CD8-positive, alpha-beta memory T cell (primary cell): ENCODE measurements at regions not wholly inside any gene's neighbourhood (a gene's known extent, or its start where the extent isn't known, plus 50 kb on each side); places are given as distances from the start of the nearest gene placed in this dataset.

Source experiments
- CTCF ChIA-PET: fragments of 350-600 bp; sonication (Branson Sonifier 250); formaldehyde crosslinking; loops from one replicate; lab custom pipeline; 2021; ENCODE audit warnings: antibody characterized with exemption; lab: Charles Lee
- POLR2A ChIA-PET: fragments of 350-600 bp; sonication (Branson Sonifier 250); formaldehyde crosslinking; loops from one replicate; lab custom pipeline; 2021; ENCODE audit warnings: antibody characterized with exemption; lab: Charles Lee
- DNase-seq, 5 donors: peaks; one replicate each; pipeline versions ENCODE4 v3.0.0 to v3.0.0-alpha.2; 2020 to 2022; ENCODE audit warnings: mixed read lengths in 1 of 5
- H3K27ac ChIP-seq: one replicate; pipeline ENCODE4 v1.7.0; 2013; ENCODE audit warnings: low read depth, mild to moderate bottlenecking, low read length, moderate library complexity
- H3K27me3 ChIP-seq: 2 replicates; pipeline ENCODE4 v1.7.0; 2013; ENCODE audit warnings: low read length, mild to moderate bottlenecking; ENCODE audit not compliant: insufficient read depth, poor library complexity, severe bottlenecking
- H3K36me3 ChIP-seq: 2 replicates; pipeline ENCODE4 v1.7.0; 2013; ENCODE audit warnings: mild to moderate bottlenecking, low read length, moderate library complexity; ENCODE audit not compliant: insufficient read depth
- H3K4me1 ChIP-seq: 2 replicates; pipeline ENCODE4 v1.7.0; 2013; ENCODE audit warnings: mild to moderate bottlenecking, low read length, moderate library complexity; ENCODE audit not compliant: insufficient read depth
- H3K4me3 ChIP-seq: 2 replicates; pipeline ENCODE4 v1.7.0; 2013; ENCODE audit warnings: mild to moderate bottlenecking, low read length
- H3K9me3 ChIP-seq: 2 replicates; pipeline ENCODE4 v1.7.0; 2013; ENCODE audit warnings: mild to moderate bottlenecking, low read length
- H3K27ac Mint-ChIP-seq, 8 donors: one replicate each; pipeline ENCODE4 v1.8.0; 2020 to 2021; ENCODE audit warnings: mixed read lengths in 8 of 8, mild to moderate bottlenecking in 6 of 8, inconsistent platforms in 3 of 8, moderate library complexity in 3 of 8
- H3K27me3 Mint-ChIP-seq, 2 donors: one replicate each; pipeline ENCODE4 v1.8.0; 2020 to 2021; ENCODE audit warnings: mixed read lengths in 2 of 2, mild to moderate bottlenecking in 1 of 2, moderate library complexity in 1 of 2
- H3K36me3 Mint-ChIP-seq, 3 donors: one replicate each; pipeline ENCODE4 v1.8.0; 2020 to 2021; ENCODE audit warnings: mixed read lengths in 3 of 3, inconsistent platforms in 1 of 3, mild to moderate bottlenecking in 1 of 3
- H3K4me1 Mint-ChIP-seq, 3 donors: one replicate each; pipeline ENCODE4 v1.8.0; 2020 to 2021; ENCODE audit warnings: mixed read lengths in 3 of 3, inconsistent platforms in 1 of 3, mild to moderate bottlenecking in 1 of 3
- H3K4me3 Mint-ChIP-seq, 7 donors: one replicate each; pipeline ENCODE4 v1.8.0; 2020 to 2021; ENCODE audit warnings: mixed read lengths in 7 of 7, mild to moderate bottlenecking in 6 of 7, moderate library complexity in 4 of 7, inconsistent platforms in 2 of 7
- H3K9me3 Mint-ChIP-seq, 5 donors: one replicate each; pipeline ENCODE4 v1.8.0; 2020 to 2022; ENCODE audit warnings: mixed read lengths in 5 of 5, mild to moderate bottlenecking in 3 of 5, moderate library complexity in 2 of 5, inconsistent platforms in 1 of 5

DNA sequence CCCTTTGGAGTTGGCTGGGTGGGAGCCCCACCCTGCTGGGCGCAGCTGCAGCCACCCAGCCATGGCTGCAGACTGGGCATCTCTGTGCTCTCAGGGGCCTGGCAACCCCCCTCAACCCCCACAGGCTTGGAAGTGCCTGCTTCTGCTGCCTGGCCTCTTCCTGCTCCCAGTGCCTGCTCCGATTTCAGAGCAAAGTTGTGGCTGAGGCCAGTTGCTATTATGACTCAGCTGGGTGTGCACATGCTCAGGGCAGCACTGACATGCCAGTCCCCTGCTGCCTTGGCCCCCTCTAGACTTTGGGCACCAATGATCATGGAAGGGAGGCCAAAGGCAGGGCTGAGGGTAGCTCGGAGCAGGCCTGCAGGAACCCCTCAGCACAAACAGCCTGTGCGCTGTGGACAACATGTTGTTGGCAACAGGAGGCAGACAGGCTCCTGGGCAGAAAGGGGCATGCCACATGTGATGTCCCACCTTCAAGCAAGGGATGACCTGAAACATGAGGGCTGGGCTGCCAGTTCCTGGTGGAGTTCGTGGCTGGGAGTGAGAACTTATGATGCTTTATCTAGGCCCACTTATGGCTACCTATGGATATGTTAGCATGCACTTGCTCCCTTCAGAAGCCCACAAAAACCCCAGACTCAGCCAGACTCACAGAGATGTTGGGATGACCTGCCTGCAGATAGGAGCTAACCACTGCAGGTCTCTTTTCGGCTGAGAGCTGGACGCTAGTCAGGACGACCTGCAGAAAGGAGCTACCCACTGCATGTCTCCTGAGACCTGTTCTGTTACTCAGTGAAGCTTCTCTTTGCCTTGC, 96.4 kb upstream of the AMOTL1 start:
- H3K36me3 Mint-ChIP-seq: no peaks in the 10 kb centered on the region
- H3K4me1 ChIP-seq: no peaks in the 10 kb centered on the region
- H3K27me3 Mint-ChIP-seq: peaks cover 5 to 9% of the 10 kb centered on the region in 2 donors
- H3K27me3 ChIP-seq: no peaks in the 10 kb centered on the region
- H3K4me1 Mint-ChIP-seq: no peaks in the 10 kb centered on the region
- H3K9me3 Mint-ChIP-seq: no peaks in the 10 kb centered on the region
- no peak overlapping the region for H3K27ac ChIP-seq
- no peaks in the 10 kb centered on the region for H3K9me3 ChIP-seq
- CTCF ChIA-PET: no interaction called here
- no peak overlapping the region for H3K4me3 ChIP-seq
- POLR2A ChIA-PET: no interaction called here
- no peaks in the 10 kb centered on the region for H3K36me3 ChIP-seq
- no peak for DNase-seq
- H3K27ac Mint-ChIP-seq: no peak overlapping the region
- no peak overlapping the region for H3K4me3 Mint-ChIP-seq

DNA sequence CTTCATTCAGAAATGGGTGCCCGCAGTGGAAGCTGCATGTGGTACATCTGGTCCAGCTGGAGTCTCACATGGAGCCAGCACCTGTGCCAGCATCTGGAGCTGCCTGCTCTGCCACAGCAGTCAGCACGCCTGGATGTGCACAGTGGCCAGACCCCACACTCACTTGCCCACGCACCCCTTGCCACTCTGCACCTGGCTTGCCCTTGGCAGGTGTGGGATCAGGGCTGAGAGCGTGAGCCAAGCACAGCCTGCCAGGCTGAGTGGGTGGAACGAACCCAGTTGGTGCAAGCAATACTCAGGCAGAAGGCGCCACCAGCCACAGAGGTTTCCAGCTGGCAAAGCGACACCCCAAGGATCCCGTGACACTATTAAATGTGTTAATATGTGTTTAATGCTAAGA, 95.5 kb upstream of the AMOTL1 start:
- POLR2A ChIA-PET: no interaction called here
- no peaks in the 10 kb centered on the region for H3K36me3 Mint-ChIP-seq
- Histone ChIP-seq H3K36me3 (no peaks in the 10 kb centered on the region), H3K27ac (no peak overlapping the region), H3K4me1 (no peaks in the 10 kb centered on the region), H3K4me3 (no peak overlapping the region), H3K27me3 (no peaks in the 10 kb centered on the region), H3K9me3 (no peaks in the 10 kb centered on the region)
- no peak for DNase-seq
- H3K27me3 Mint-ChIP-seq: peaks cover 5 to 10% of the 10 kb centered on the region in 2 donors
- H3K9me3 Mint-ChIP-seq: no peaks in the 10 kb centered on the region
- H3K27ac Mint-ChIP-seq: no peak overlapping the region
- no peaks in the 10 kb centered on the region for H3K4me1 Mint-ChIP-seq
- CTCF ChIA-PET: no interaction called here
- H3K4me3 Mint-ChIP-seq: no peak overlapping the region

DNA sequence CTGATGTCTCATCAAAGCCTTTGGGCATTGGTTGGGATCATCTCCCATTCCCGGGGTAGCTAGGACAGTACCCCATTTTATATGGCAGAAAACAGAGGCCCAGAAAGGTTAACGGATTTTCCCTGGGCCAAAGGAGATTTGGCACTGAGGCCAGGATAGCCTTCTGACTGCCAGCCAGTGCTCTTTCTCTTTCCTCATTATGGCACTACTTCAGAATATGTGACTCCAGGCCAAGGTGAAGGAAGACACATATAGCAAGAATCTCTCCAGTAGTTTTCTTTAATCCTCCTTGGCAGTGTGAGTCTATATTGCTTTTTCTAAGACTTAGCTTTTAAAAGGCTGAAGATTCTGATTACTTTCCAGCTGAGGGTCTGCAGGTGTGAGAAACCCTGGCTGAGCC, 94.8 kb upstream of the AMOTL1 start:
- CTCF ChIA-PET: interaction anchor here (1.0 kb wide), 1 partner anchor 18 kb away, joined by 3 read pairs; no protein-coding TSS in a partner anchor
- Histone ChIP-seq H3K27ac (no peak overlapping the region), H3K4me1 (no peaks in the 10 kb centered on the region), H3K9me3 (no peaks in the 10 kb centered on the region), H3K36me3 (no peaks in the 10 kb centered on the region), H3K27me3 (no peaks in the 10 kb centered on the region), H3K4me3 (no peak overlapping the region)
- Mint-ChIP-seq H3K27ac (no peak overlapping the region), H3K4me1 (no peaks in the 10 kb centered on the region), H3K36me3 (no peaks in the 10 kb centered on the region), H3K4me3 (no peak overlapping the region), H3K27me3 (peaks cover 1 to 5% of the 10 kb centered on the region in 2 donors), H3K9me3 (no peaks in the 10 kb centered on the region)
- no peak for DNase-seq
- POLR2A ChIA-PET: no interaction called here

DNA sequence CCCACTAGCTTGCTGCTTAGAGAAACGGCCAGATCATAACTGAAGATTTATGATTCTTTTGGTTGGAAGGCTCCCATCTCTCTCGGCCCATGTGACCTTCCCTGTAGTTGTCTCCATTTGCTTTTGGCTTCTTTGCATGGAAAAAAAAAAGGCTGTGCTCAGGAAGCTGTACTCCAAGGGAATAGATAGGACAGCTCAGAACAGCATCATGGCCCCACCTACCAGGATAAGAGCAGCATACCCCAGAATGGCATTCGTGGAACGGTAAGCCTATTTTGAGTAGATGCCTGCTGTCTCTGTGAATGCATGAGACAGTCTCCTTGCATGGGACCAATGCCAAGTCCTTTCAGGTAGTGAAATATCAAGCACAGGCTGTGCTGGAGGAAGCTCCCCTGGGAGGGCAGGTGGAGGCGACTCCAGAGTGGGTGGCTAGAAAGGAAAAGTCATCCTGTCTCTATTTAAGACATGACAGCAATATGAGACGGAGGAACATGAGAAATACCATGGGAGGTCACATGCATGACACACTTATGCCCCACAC, 94.1 kb upstream of the AMOTL1 start:
- Mint-ChIP-seq H3K9me3 (no peaks in the 10 kb centered on the region), H3K27ac (no peak overlapping the region), H3K4me1 (no peaks in the 10 kb centered on the region), H3K36me3 (no peaks in the 10 kb centered on the region), H3K27me3 (peaks cover 1 to 3% of the 10 kb centered on the region in 2 donors), H3K4me3 (no peak overlapping the region)
- no peak for DNase-seq
- Histone ChIP-seq H3K27ac (no peak overlapping the region), H3K4me3 (no peak overlapping the region), H3K9me3 (no peaks in the 10 kb centered on the region), H3K4me1 (no peaks in the 10 kb centered on the region), H3K27me3 (no peaks in the 10 kb centered on the region), H3K36me3 (no peaks in the 10 kb centered on the region)
- POLR2A ChIA-PET: no interaction called here
- CTCF ChIA-PET: interaction anchor here (1.0 kb wide), 1 partner anchor 18 kb away, joined by 3 read pairs; no protein-coding TSS in a partner anchor

DNA sequence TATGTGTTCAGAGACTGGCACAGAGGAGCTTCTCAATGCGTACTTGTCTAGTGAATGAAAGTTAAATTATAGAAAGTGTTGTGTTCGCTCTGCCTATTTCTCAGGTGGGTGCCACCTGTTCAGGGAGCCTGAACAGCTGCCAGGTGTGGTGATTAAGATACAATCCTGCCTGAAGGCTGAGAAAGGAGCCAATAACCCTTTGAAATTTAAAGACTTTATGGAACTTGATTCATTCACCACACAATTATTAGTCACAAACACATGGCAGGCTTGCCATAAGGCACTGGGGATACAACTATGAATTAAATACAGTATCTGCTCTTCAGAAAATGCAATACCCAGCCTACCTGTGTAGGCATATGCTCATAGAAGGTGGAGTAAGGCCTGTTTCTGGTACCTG, 92.9 kb upstream of the AMOTL1 start:
- ChIA-PET POLR2A (no interaction called here), CTCF (no interaction called here)
- Histone ChIP-seq H3K27ac (no peak overlapping the region), H3K27me3 (no peaks in the 10 kb centered on the region), H3K9me3 (no peaks in the 10 kb centered on the region), H3K36me3 (no peaks in the 10 kb centered on the region), H3K4me1 (no peaks in the 10 kb centered on the region), H3K4me3 (no peak overlapping the region)
- no peaks in the 10 kb centered on the region for H3K36me3 Mint-ChIP-seq
- DNase-seq: no peak
- no peak overlapping the region for H3K27ac Mint-ChIP-seq
- H3K27me3 Mint-ChIP-seq: peaks cover 1 to 5% of the 10 kb centered on the region in 2 donors
- no peaks in the 10 kb centered on the region for H3K4me1 Mint-ChIP-seq
- no peak overlapping the region for H3K4me3 Mint-ChIP-seq
- H3K9me3 Mint-ChIP-seq: no peaks in the 10 kb centered on the region

DNA sequence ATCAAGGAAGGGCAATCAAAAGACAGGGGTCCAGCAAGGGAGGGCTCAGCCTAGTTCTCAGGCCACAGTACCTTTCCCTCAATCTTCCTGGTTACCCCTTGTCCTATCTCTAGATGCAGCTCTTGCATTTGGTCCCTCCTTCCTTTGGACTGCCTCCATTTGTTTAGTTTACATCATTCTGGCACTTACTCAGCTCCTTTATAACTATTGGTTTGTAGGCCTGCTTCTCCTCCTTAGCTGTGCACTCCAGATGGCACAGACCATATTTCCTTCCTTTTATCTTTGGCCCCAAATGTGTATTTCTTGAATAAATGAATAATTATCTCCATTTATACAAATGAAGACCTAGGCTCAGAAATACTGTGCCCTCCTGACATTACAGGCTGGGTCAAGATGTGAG, 92.3 kb upstream of the AMOTL1 start:
- no peak for DNase-seq

DNA sequence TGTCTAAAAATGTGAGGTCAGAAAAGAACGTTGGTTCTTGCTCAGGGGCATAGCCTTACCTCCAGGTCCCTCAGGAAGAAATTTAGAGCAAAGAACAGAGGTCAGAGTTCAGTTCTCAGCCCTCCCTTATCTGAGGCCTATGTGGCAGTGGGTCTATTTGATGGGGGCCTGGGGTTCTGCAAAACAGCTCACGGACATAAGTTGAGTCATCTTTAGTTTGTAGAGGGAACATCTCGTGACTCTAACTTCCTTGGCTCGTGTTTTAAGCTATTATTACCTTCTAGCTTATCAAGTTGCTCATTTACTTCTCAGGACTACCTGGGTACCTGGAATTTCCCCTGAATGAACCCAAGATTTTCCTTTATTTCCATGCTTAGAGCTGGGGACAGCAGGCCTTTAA, 91.3 kb upstream of the AMOTL1 start:
- H3K27ac ChIP-seq: no peak overlapping the region
- H3K36me3 ChIP-seq: no peaks in the 10 kb centered on the region
- ChIA-PET CTCF (no interaction called here), POLR2A (no interaction called here)
- Mint-ChIP-seq H3K4me1 (no peaks in the 10 kb centered on the region), H3K27me3 (peaks cover 2 to 11% of the 10 kb centered on the region in 2 donors), H3K36me3 (no peaks in the 10 kb centered on the region), H3K27ac (no peak overlapping the region), H3K4me3 (no peak overlapping the region), H3K9me3 (no peaks in the 10 kb centered on the region)
- no peak overlapping the region for H3K4me3 ChIP-seq
- no peaks in the 10 kb centered on the region for H3K9me3 ChIP-seq
- DNase-seq: no peak
- no peaks in the 10 kb centered on the region for H3K27me3 ChIP-seq
- no peaks in the 10 kb centered on the region for H3K4me1 ChIP-seq

More for the DNA sequence above, 92.3 kb upstream of the AMOTL1 start:
- Mint-ChIP-seq H3K4me1 (no peaks in the 10 kb centered on the region), H3K27ac (no peak overlapping the region), H3K36me3 (no peaks in the 10 kb centered on the region), H3K27me3 (peaks cover 1 to 10% of the 10 kb centered on the region in 2 donors), H3K4me3 (no peak overlapping the region), H3K9me3 (no peaks in the 10 kb centered on the region)
- no peaks in the 10 kb centered on the region for H3K4me1 ChIP-seq
- no peak overlapping the region for H3K4me3 ChIP-seq
- H3K9me3 ChIP-seq: no peaks in the 10 kb centered on the region
- H3K36me3 ChIP-seq: no peaks in the 10 kb centered on the region
- H3K27ac ChIP-seq: no peak overlapping the region
- ChIA-PET POLR2A (no interaction called here), CTCF (no interaction called here)
- no peaks in the 10 kb centered on the region for H3K27me3 ChIP-seq

DNA sequence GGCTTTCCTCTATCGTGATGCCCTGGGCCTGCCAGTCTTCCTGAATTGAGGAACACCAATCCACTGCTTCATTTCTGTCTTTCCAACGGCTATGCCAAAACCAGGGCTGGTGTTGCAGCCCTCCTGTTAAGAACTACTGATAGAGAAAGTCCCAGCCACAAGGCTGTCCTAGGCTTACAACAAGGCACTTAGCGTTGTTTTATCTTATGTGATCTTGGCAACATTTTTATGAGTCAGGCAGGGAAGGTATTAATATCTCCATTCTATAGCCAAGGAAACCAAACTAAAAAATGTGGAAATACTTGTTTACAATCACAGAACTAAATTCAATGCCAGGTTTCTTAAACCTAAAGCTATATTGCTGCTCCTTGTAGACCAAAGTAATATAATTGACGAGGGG, 89.9 kb upstream of the AMOTL1 start:
- Histone ChIP-seq H3K27me3 (no peaks in the 10 kb centered on the region), H3K27ac (no peak overlapping the region), H3K9me3 (no peaks in the 10 kb centered on the region), H3K36me3 (no peaks in the 10 kb centered on the region), H3K4me3 (no peak overlapping the region), H3K4me1 (no peaks in the 10 kb centered on the region)
- peaks cover 6 to 16% of the 10 kb centered on the region in 2 donors for H3K27me3 Mint-ChIP-seq
- no peaks in the 10 kb centered on the region for H3K4me1 Mint-ChIP-seq
- H3K27ac Mint-ChIP-seq: no peak overlapping the region
- POLR2A ChIA-PET: no interaction called here
- DNase-seq: no peak
- CTCF ChIA-PET: no interaction called here
- H3K4me3 Mint-ChIP-seq: no peak overlapping the region
- no peaks in the 10 kb centered on the region for H3K9me3 Mint-ChIP-seq
- no peaks in the 10 kb centered on the region for H3K36me3 Mint-ChIP-seq
